ENCODE measurements at regions not wholly inside any gene's neighbourhood (a gene's known extent, or its start where the extent isn't known, plus 50 kb on each side); places are given as distances from the start of the nearest gene placed in this dataset.

GRCh38 chrX:43002526-43003203, 224.7 kb upstream of the PPP1R2C start:
- no peak overlapping the region for H3K9ac ChIP-seq (ENCODE audit: low read length)
- H4K8ac ChIP-seq (ENCODE audit: low read depth, low read length): no peak overlapping the region
- H2BK12ac ChIP-seq (ENCODE audit: low read length): no peak overlapping the region
- DNase-seq: no peak
- H3K36me3 ChIP-seq (ENCODE audit: control insufficient read depth in 1 of 2, insufficient read depth in 2 of 2, low read length in 2 of 2): no peaks in the 10 kb centered on the region
- no peak overlapping the region for H3K4me2 ChIP-seq (ENCODE audit: low read length)
- no peaks in the 10 kb centered on the region for H3K79me2 ChIP-seq (ENCODE audit: control insufficient read depth, insufficient read depth, low read length, poor library complexity)
- H3K27ac ChIP-seq (ENCODE audit: low read depth, low read length): no peak overlapping the region
- no peaks in the 10 kb centered on the region for H3K27me3 ChIP-seq (ENCODE audit: insufficient read depth, low read length)
- no peak overlapping the region for H4K12ac ChIP-seq (ENCODE audit: low read depth, low read length)
- no peak overlapping the region for H2BK5ac ChIP-seq (ENCODE audit: low read depth, low read length, poor library complexity)
- no peaks in the 10 kb centered on the region for H3K4me1 ChIP-seq (ENCODE audit: control insufficient read depth in 1 of 2, insufficient read depth in 2 of 2, low read length in 2 of 2)
- no peak overlapping the region for H3K14ac ChIP-seq (ENCODE audit: low read length)
- H3K4me3 ChIP-seq (ENCODE audit: low read depth, low read length): no peak overlapping the region
- no CpG with 5 or more reads among the region's 4 CpGs for WGBS (ENCODE audit: extremely low coverage, insufficient coverage, insufficient read length)
- no peak overlapping the region for H2AFZ ChIP-seq (ENCODE audit: insufficient read depth, low read length, poor library complexity)
- no peak overlapping the region for H3K23ac ChIP-seq (ENCODE audit: low read length)
- H2AK5ac ChIP-seq (ENCODE audit: low read length): no peak overlapping the region
- H2BK120ac ChIP-seq (ENCODE audit: insufficient read depth, low read length, poor library complexity): no peak overlapping the region
- H3K9me3 ChIP-seq (ENCODE audit: insufficient read depth, low read depth, low read length): no peaks in the 10 kb centered on the region
- H4K91ac ChIP-seq (ENCODE audit: low read depth, low read length): no peak overlapping the region
- H3K18ac ChIP-seq (ENCODE audit: low read length): no peak overlapping the region
- H3K79me1 ChIP-seq (ENCODE audit: low read length): no peaks in the 10 kb centered on the region
- no peak overlapping the region for H3K4ac ChIP-seq (ENCODE audit: low read depth, low read length)

- no peaks in the 10 kb centered on the region for H3K36me3 ChIP-seq (ENCODE audit: control insufficient read depth in 1 of 2, insufficient read depth in 2 of 2, low read length in 2 of 2)
- no peak overlapping the region for H2BK5ac ChIP-seq (ENCODE audit: low read depth, low read length, poor library complexity)
- no peak overlapping the region for H3K4me3 ChIP-seq (ENCODE audit: low read depth, low read length)
- H3K79me1 ChIP-seq (ENCODE audit: low read length): no peaks in the 10 kb centered on the region
- no peak overlapping the region for H2BK120ac ChIP-seq (ENCODE audit: insufficient read depth, low read length, poor library complexity)
- no peak overlapping the region for H4K91ac ChIP-seq (ENCODE audit: low read depth, low read length)
- no peak overlapping the region for H3K4ac ChIP-seq (ENCODE audit: low read depth, low read length)
- H3K79me2 ChIP-seq (ENCODE audit: control insufficient read depth, insufficient read depth, low read length, poor library complexity): no peaks in the 10 kb centered on the region
- H2BK12ac ChIP-seq (ENCODE audit: low read length): no peak overlapping the region
- H3K9me3 ChIP-seq (ENCODE audit: insufficient read depth, low read depth, low read length): no peaks in the 10 kb centered on the region
- no peak overlapping the region for H2AFZ ChIP-seq (ENCODE audit: insufficient read depth, low read length, poor library complexity)
- no peak overlapping the region for H3K4me2 ChIP-seq (ENCODE audit: low read length)
- H3K18ac ChIP-seq (ENCODE audit: low read length): no peak overlapping the region
- no peaks in the 10 kb centered on the region for H3K4me1 ChIP-seq (ENCODE audit: control insufficient read depth in 1 of 2, insufficient read depth in 2 of 2, low read length in 2 of 2)
- no peak overlapping the region for H3K23ac ChIP-seq (ENCODE audit: low read length)
- H3K27me3 ChIP-seq (ENCODE audit: insufficient read depth, low read length): no peaks in the 10 kb centered on the region
- no peak overlapping the region for H3K27ac ChIP-seq (ENCODE audit: low read depth, low read length)
- H4K12ac ChIP-seq (ENCODE audit: low read depth, low read length): no peak overlapping the region
- H3K14ac ChIP-seq (ENCODE audit: low read length): no peak overlapping the region
- no peak overlapping the region for H3K9ac ChIP-seq (ENCODE audit: low read length)
- no CpG with 5 or more reads among the region's 3 CpGs for WGBS (ENCODE audit: extremely low coverage, insufficient coverage, insufficient read length)
- no peak for DNase-seq
- no peak overlapping the region for H4K8ac ChIP-seq (ENCODE audit: low read depth, low read length)
- H2AK5ac ChIP-seq (ENCODE audit: low read length): no peak overlapping the region
These were observed 225.2 kb upstream of the PPP1R2C start for GRCh38 chrX:43003204-43003565.

- Histone ChIP-seq H3K27ac (ENCODE audit: low read depth, low read length) (no peak overlapping the region), H3K18ac (ENCODE audit: low read length) (no peak overlapping the region), H2AK5ac (ENCODE audit: low read length) (no peak overlapping the region), H3K14ac (ENCODE audit: low read length) (no peak overlapping the region), H2BK12ac (ENCODE audit: low read length) (no peak overlapping the region), H3K9me3 (ENCODE audit: insufficient read depth, low read depth, low read length) (no peaks in the 10 kb centered on the region), H3K4ac (ENCODE audit: low read depth, low read length) (no peak overlapping the region), H4K91ac (ENCODE audit: low read depth, low read length) (no peak overlapping the region), H3K79me1 (ENCODE audit: low read length) (no peaks in the 10 kb centered on the region), H4K8ac (ENCODE audit: low read depth, low read length) (no peak overlapping the region), H2BK120ac (ENCODE audit: insufficient read depth, low read length, poor library complexity) (no peak overlapping the region), H3K36me3 (ENCODE audit: control insufficient read depth in 1 of 2, insufficient read depth in 2 of 2, low read length in 2 of 2) (no peaks in the 10 kb centered on the region), H3K4me1 (ENCODE audit: control insufficient read depth in 1 of 2, insufficient read depth in 2 of 2, low read length in 2 of 2) (no peaks in the 10 kb centered on the region), H3K4me2 (ENCODE audit: low read length) (no peak overlapping the region), H2AFZ (ENCODE audit: insufficient read depth, low read length, poor library complexity) (no peak overlapping the region), H3K4me3 (ENCODE audit: low read depth, low read length) (no peak overlapping the region), H3K9ac (ENCODE audit: low read length) (no peak overlapping the region), H2BK5ac (ENCODE audit: low read depth, low read length, poor library complexity) (no peak overlapping the region), H3K27me3 (ENCODE audit: insufficient read depth, low read length) (no peaks in the 10 kb centered on the region), H3K23ac (ENCODE audit: low read length) (no peak overlapping the region), H3K79me2 (ENCODE audit: control insufficient read depth, insufficient read depth, low read length, poor library complexity) (no peaks in the 10 kb centered on the region), H4K12ac (ENCODE audit: low read depth, low read length) (no peak overlapping the region)
- WGBS (ENCODE audit: extremely low coverage, insufficient coverage, insufficient read length): no CpG with 5 or more reads among the region's 2 CpGs
- no peak for DNase-seq
These were observed 226.0 kb upstream of the PPP1R2C start for GRCh38 chrX:43003939-43004338.

- DNase-seq: no peak
- no peak overlapping the region for H2AK5ac ChIP-seq (ENCODE audit: low read length)
- no peaks in the 10 kb centered on the region for H3K4me1 ChIP-seq (ENCODE audit: control insufficient read depth in 1 of 2, insufficient read depth in 2 of 2, low read length in 2 of 2)
- no peak overlapping the region for H2AFZ ChIP-seq (ENCODE audit: insufficient read depth, low read length, poor library complexity)
- H2BK12ac ChIP-seq (ENCODE audit: low read length): no peak overlapping the region
- no peak overlapping the region for H4K8ac ChIP-seq (ENCODE audit: low read depth, low read length)
- H3K79me1 ChIP-seq (ENCODE audit: low read length): no peaks in the 10 kb centered on the region
- no peak overlapping the region for H4K91ac ChIP-seq (ENCODE audit: low read depth, low read length)
- H3K23ac ChIP-seq (ENCODE audit: low read length): no peak overlapping the region
- no peaks in the 10 kb centered on the region for H3K79me2 ChIP-seq (ENCODE audit: control insufficient read depth, insufficient read depth, low read length, poor library complexity)
- no peak overlapping the region for H2BK120ac ChIP-seq (ENCODE audit: insufficient read depth, low read length, poor library complexity)
- no peaks in the 10 kb centered on the region for H3K27me3 ChIP-seq (ENCODE audit: insufficient read depth, low read length)
- no peaks in the 10 kb centered on the region for H3K9me3 ChIP-seq (ENCODE audit: insufficient read depth, low read depth, low read length)
- H3K14ac ChIP-seq (ENCODE audit: low read length): no peak overlapping the region
- no peak overlapping the region for H3K18ac ChIP-seq (ENCODE audit: low read length)
- H3K4ac ChIP-seq (ENCODE audit: low read depth, low read length): no peak overlapping the region
- H3K4me2 ChIP-seq (ENCODE audit: low read length): no peak overlapping the region
- no peak overlapping the region for H2BK5ac ChIP-seq (ENCODE audit: low read depth, low read length, poor library complexity)
- H4K12ac ChIP-seq (ENCODE audit: low read depth, low read length): no peak overlapping the region
- H3K27ac ChIP-seq (ENCODE audit: low read depth, low read length): no peak overlapping the region
- H3K36me3 ChIP-seq (ENCODE audit: control insufficient read depth in 1 of 2, insufficient read depth in 2 of 2, low read length in 2 of 2): no peaks in the 10 kb centered on the region
- WGBS (ENCODE audit: extremely low coverage, insufficient coverage, insufficient read length): no CpG with 5 or more reads among the region's 3 CpGs
- no peak overlapping the region for H3K9ac ChIP-seq (ENCODE audit: low read length)
- H3K4me3 ChIP-seq (ENCODE audit: low read depth, low read length): no peak overlapping the region
These were observed 227.6 kb upstream of the PPP1R2C start for GRCh38 chrX:43005561-43005960.

Data from trophoblast cell (in vitro differentiated cells and primary cell).